GM21526 (cell line): ENCODE measurements at regions not wholly inside any gene's neighbourhood (a gene's known extent, or its start where the extent isn't known, plus 50 kb on each side); places are given as distances from the start of the nearest gene placed in this dataset.
A peak's percentile ranks its signal among the peaks of the same experiment; 100 is the strongest.

Source experiments
- ATAC-seq: cut with Tn5 transposase; IDR thresholded peaks from one replicate; pipeline ENCODE4 v1.9.1; 2021; ENCODE audit warnings: moderate library complexity; ENCODE audit not compliant: unreplicated experiment, low FRiP score

DNA sequence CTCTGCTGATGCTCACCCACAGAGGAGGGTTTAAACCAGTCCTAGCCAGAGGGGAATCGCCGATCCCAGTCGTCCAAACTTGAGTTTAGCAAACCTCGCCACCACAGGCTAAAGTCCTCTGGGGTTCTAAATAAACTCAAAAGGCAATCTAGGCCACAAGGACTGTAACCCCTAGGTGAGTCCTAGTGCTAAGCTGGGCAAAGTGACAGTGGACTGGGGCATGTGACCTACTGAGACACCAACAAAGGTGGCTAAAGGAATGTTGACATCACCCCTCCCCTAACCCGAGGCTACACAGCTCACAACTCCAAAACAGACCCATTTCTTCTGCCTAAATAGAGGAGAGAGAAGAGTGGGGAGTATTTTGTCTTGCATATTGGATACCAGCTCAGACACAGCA, 142.8 kb upstream of the PRDX4 start:
- no peak for ATAC-seq

DNA sequence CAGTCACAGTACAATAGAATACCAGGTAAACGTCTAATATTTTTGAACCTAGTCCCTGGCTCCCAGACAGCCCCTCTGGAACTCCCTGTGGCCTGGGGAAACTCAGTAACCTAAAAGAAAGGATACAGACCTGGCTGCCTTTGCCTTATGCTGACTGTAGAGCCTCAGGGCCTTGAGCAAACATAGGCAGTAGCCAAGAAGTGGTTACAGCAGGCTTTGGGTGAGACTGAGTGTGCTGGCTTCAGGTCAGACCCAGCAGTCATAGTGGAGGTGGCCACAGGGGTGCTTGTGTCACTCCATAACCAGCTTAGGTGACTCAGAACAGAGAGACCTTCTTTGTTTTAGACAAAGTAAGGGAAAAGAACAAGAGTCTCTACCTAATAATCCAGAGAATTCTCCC, 141.8 kb upstream of the PRDX4 start:
- ATAC-seq = no peak

DNA sequence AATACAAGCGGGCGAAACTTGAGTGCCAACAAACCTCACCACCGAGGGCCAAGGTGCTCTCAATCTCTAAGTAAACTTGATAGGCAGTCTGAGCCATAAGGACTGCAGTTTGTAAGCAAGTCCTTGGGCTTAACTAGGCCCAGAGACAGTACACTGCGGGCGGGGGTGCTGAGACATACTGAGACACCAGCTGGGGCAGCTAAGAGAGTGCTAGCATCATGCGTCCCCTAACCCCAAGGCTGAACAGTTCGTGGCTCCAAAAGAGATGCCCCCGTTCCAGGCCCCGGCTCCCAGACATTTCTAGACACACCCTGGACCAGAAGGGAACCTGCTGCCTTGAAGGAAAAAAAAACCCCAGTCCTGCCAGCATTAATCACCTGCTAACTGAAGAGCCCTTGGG, 126.8 kb upstream of the PRDX4 start:
- ATAC-seq = no peak

GRCh38 chrX:23548164-23548563, 119.1 kb upstream of the PRDX4 start:
- ATAC-seq = no peak

GRCh38 chrX:23552303-23552702, 115.0 kb upstream of the PRDX4 start:
- ATAC-seq = no peak

DNA sequence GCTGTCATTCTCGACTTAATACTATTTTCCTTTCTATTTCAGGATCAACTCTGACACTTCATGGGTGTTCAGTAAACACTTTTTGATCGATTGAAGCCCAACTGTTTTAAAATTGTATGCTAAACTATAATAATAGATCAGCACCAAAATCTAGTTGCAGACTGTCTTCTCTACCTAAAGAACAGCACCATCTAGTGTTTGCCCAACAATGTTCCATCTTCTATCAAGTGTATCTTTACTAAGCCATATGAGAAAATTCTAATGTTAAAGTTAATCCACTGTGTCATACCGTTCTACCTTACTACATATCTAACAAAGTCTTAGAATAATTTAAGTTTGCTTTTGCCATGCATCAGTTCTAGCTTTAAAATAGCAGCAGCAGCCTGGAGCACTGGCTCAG, 113.0 kb upstream of the PRDX4 start:
- ATAC-seq = no peak

GRCh38 chrX:23557070-23557469, 110.2 kb upstream of the PRDX4 start:
- peak; percentile 68 for ATAC-seq

DNA sequence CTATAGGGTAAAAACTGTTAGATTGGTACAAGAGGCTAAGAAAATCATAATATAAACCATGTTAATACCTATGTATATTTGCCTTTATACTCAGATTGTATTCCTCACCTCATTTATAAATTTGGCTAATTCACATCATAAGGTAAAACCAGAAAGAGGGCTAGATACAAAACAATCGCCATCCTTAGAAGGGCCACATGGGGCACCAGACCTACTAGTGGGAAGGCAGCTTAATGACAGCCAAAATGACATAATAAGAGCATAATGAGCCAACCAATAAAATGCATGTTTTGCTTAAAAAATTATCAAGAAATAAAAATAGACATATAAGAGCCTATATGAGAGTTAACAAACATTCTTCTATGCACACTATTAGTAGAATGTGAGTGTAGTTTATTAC, 107.3 kb upstream of the PRDX4 start:
- no peak for ATAC-seq

GRCh38 chrX:23570674-23571343, 96.5 kb upstream of the PRDX4 start:
- no peak for ATAC-seq

- no peak for ATAC-seq
These were observed 92.0 kb upstream of the PRDX4 start for GRCh38 chrX:23575281-23575680.

GRCh38 chrX:23578079-23578478, 89.2 kb upstream of the PRDX4 start:
- no peak for ATAC-seq

DNA sequence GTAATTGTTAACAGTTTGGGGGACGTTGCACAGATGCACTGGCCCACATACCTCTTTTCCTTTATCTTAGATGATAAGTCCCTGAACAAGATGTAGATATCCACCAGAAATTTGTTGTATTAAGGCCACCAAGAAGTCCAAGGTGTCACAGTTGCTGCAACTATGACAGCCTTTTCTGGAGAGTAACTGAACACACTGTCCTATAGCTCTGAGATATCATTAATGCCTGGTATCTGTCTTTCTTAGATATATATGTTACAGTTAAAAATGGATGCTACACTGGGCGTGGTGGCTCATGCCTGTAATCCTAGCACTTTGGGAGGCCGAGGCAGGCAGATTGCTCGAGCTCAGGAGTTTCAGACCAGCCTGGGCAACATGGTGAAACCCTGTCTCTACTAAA, 77.8 kb upstream of the PRDX4 start:
- no peak for ATAC-seq

DNA sequence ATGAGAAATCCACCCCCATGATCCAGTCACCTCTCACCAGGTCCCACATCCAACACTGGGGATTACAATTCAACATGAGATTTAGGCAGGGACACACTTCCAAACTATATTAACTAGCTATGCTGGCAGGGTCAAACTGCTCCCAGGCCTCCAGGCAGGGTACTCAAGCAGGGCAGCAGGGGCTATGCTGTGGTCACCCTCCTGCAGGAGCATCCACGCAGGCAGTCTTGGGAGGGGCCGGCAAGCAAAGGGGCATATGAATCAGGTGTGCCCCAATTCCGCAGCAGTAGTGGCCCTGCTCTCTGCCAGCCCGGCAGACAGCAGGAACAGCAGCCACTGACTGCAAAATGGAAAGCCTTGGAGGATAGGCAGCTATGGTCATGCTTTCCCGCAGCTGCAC, 74.6 kb upstream of the PRDX4 start:
- no peak for ATAC-seq

DNA sequence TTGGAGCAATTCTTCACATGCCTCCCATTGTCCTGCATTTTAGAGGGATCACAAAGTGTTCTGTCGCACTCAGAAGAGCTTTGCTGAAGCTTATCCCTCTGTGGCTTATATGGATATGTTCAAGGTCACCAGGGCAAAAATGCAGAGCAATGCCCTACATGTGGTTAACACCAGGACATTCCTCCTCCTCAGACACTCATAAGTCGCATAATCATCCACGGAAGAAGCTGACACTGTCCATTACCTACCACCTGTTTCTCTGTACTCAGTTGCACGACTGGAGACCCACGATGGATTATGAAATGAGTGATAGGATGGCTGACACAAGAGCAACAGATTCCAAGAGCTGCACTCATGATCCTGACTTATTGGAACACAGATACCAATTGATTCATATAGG, 68.7 kb upstream of the PRDX4 start:
- ATAC-seq = no peak

GRCh38 chrX:23603501-23603900, 63.8 kb upstream of the PRDX4 start:
- no peak for ATAC-seq

DNA sequence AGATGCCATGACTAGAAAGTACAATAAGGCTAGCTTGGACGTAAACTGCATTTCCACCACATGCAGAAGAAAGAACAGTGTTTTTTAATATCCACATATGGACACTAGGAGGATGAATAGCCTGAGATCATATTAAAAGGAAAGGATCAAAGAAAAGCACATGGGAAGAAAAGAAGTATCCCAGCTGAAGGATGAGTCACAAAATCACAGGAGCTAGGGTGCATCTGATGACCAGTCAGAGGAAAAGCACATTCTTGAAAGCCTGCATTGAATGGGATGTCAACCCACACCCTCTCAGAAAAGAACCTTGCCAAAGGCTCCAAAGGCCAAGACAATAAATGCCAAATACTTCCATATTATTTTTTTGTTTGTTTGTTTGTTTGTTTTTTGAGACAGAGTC, 56.8 kb upstream of the PRDX4 start:
- no peak for ATAC-seq

DNA sequence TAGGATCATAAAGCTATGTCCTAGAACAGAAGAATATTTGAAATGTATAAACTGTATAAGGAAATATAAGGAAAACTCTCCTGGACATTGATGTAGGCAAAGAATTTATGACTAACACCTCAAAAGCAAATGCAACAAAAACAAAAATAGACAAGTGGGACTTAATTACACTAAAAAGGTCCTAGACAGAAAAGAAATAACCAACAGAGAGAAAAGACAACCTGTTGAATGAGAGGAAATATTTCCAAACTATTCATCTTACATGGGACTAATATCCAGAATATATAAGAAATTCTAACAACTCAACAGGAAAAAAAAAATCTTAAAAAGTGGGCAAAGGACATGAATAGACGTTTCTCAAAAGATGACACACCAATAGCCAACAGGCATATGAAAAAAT, 54.4 kb upstream of the PRDX4 start:
- no peak for ATAC-seq

DNA sequence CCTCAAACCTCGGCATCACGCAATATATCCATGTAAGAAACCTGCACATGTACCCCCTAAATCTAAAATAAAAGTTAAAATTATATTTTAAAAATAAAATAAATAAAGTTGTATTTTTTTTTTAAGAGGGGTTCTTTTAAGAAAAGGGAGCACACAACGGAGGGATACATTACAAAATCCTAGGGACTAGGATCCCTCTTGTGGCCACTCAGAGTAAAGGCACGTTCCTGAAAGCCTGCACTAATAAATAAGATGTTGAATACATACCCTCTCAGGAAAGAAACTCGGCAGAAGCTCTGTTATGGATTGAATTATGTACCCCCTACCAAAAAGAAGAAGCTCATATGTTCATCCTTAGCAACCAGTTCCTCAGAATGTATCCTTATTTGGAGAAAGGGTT, 50.9 kb upstream of the PRDX4 start:
- no peak for ATAC-seq
